Erythroblast (primary cell): ENCODE measurements at regions not wholly inside any gene's neighbourhood (a gene's known extent, or its start where the extent isn't known, plus 50 kb on each side); places are given as distances from the start of the nearest gene placed in this dataset.
"Not testable (repeated sequence)": the region's sequence is repeated elsewhere in the genome, so short reads cannot be mapped to it uniquely, and the experiment has no call there.

Experiments
- DNase-seq, 2 experiments: peaks; one replicate each; lab custom pipeline; 2025; lab: John Stamatoyannopoulos, UW
- GATA1 ChIP-seq: IDR thresholded peaks from 2 replicates; pipeline ENCODE4 v1.6.1; 2011; ENCODE audit warnings: low read depth, mild to moderate bottlenecking, control low read depth, low read length, moderate library complexity
- POLR2A ChIP-seq: IDR thresholded peaks from 2 replicates; pipeline ENCODE4 v1.6.1; 2011; ENCODE audit warnings: mild to moderate bottlenecking, low read length

DNA sequence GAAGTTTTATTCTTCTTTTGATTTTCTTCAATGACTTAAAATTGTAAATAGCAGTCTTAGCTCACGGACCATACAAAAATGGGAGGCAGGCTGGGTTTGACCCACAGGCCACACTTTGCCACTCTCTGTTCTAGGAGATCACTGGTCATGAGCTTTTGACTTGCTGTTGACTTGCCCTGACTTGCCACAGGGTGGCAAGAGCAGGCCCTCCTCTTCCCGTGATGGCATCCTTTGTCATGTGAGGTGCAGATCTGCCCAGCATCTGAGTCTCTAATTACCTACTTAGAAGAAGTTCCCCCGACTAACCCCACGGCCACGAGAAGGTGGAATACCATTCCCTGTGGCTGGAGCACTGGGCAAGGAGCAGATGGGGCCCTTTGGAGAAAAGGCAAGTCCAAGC lies 81.0 kb upstream of the SCAF11 start:
- no peak for TF ChIP-seq GATA1
- no peak for TF ChIP-seq POLR2A
- no peak for DNase-seq

DNA sequence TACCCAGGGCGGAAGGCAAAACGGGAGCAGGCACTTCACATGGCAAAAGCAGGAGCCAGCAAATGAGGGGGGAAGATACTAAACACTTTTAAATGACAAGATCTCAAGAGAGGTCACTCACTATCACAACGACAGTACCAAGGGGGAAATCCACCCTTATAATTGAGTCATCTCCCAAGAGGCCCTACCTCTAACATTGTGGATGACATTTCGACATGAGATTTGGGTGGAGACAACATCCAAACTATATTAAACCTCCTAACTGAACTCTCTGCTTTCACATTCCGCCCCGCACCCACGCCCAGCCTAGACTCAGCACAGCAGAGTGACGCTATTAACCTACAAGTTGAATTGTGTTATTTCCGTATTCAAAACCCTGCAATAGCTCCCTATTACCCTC lies 76.7 kb upstream of the SCAF11 start:
- no peak for TF ChIP-seq GATA1
- TF ChIP-seq POLR2A: no peak
- DNase-seq: no peak

GRCh38 chr12:46065412-46066166 lies 75.2 kb upstream of the SCAF11 start:
- TF ChIP-seq GATA1: no peak
- TF ChIP-seq POLR2A: no peak
- no peak for DNase-seq

- DNase-seq: no peak
- TF ChIP-seq GATA1 (no peak), POLR2A (no peak)
Observed at GRCh38 chr12:46064548-46064947, 74.2 kb upstream of the SCAF11 start.

- not testable (repeated sequence) for DNase-seq
Observed at GRCh38 chr12:46058697-46059096, 68.3 kb upstream of the SCAF11 start.

GRCh38 chr12:46050805-46051204 lies 60.4 kb upstream of the SCAF11 start:
- TF ChIP-seq POLR2A (no peak), GATA1 (no peak)
- DNase-seq: no peak

- no peak for TF ChIP-seq POLR2A
- no peak for TF ChIP-seq GATA1
- no peak for DNase-seq
Observed at GRCh38 chr12:46049665-46050064, 59.3 kb upstream of the SCAF11 start.

- no peak for DNase-seq
- no peak for TF ChIP-seq GATA1
- no peak for TF ChIP-seq POLR2A
Observed at GRCh38 chr12:46046436-46046835, 56.1 kb upstream of the SCAF11 start.

- no peak for DNase-seq
- TF ChIP-seq POLR2A: no peak
- no peak for TF ChIP-seq GATA1
Observed at GRCh38 chr12:46043972-46044520, 53.7 kb upstream of the SCAF11 start.
